A549 (cell line): ENCODE measurements at regions not wholly inside any gene's neighbourhood (a gene's known extent, or its start where the extent isn't known, plus 50 kb on each side); places are given as distances from the start of the nearest gene placed in this dataset.

Experiments used
- ATAC-seq, 2 experiments: fragments of 200-7000 bp in 1 of 2; fragments of >200 bp in 1 of 2; cut with Nextera tagmentation in 1 of 2; cut with Tn5 transposase in 1 of 2; 3 replicates each; pipeline versions ENCODE4 v1.8.0 to v1.9.1; 2018 to 2020; ENCODE audit warnings: mild to moderate bottlenecking in 1 of 2, moderate library complexity in 1 of 2
- CTCF ChIA-PET: fragments of 300-600 bp; sonication (Branson Sonifier 250); formaldehyde crosslinking; extraction: SDS; loops from one replicate; lab custom pipeline; 2021; ENCODE audit warnings: antibody characterized with exemption, inconsistent platforms; lab: Yijun Ruan, JAX
- POLR2A ChIA-PET: fragments of 350-600 bp; formaldehyde crosslinking; extraction: SDS; loops from one replicate; lab custom pipeline; 2021; ENCODE audit warnings: antibody characterized with exemption, inconsistent platforms; lab: Yijun Ruan, JAX
- DNase-seq, 2 experiments: peaks; one replicate each; pipeline versions ENCODE4 v3.0.0 to v3.0.0-alpha.2; 2011 to 2016; ENCODE audit warnings: low read depth in 1 of 2, low spot score in 1 of 2
- FAIRE-seq: peaks from 2 replicates; lab custom pipeline; 2011; peaks lifted over from hg19 to GRCh38; lab: Jason Lieb, UNC
- H3K27ac ChIP-seq, 2 experiments: fragments of >200 bp; sonication (Bioruptor Twin); formaldehyde crosslinking; 3 replicates each; pipeline ENCODE4 v1.5.1; 2016 to 2017
- H3K4me1 ChIP-seq: fragments of >200 bp; sonication (Bioruptor Twin); formaldehyde crosslinking; 3 replicates; pipeline ENCODE4 v1.6.1; 2016
- H3K4me2 ChIP-seq: fragments of >200 bp; sonication (Bioruptor Twin); formaldehyde crosslinking; 3 replicates; pipeline ENCODE4 v1.6.1; 2016
- H3K4me3 ChIP-seq: fragments of >200 bp; sonication (Bioruptor Twin); formaldehyde crosslinking; 3 replicates; pipeline ENCODE4 v1.5.1; 2016
- H3K9me3 ChIP-seq: fragments of >200 bp; sonication (Bioruptor Twin); formaldehyde crosslinking; 3 replicates; pipeline ENCODE4 v1.6.1; 2016
- BHLHE40 ChIP-seq: IDR thresholded peaks from 2 replicates; pipeline ENCODE4 v1.6.1; 2012; ENCODE audit warnings: low read depth, low read length, inconsistent platforms
- CBX2 ChIP-seq: fragments of 200-600 bp; sonication (generic); IDR thresholded peaks from 2 replicates; pipeline ENCODE4 v1.6.1; 2016; ENCODE audit warnings: low read depth, mild to moderate bottlenecking, borderline replicate concordance
- CEBPB ChIP-seq, 2 experiments: fragments of >200 bp in 1 of 2; sonication (Bioruptor Twin) in 1 of 2; formaldehyde crosslinking in 1 of 2; IDR thresholded peaks; 2 replicates each; pipeline ENCODE4 v1.6.1; 2012 to 2016
- CTCF ChIP-seq: fragments of >200 bp; sonication (Bioruptor Twin); formaldehyde crosslinking; IDR thresholded peaks from 3 replicates; pipeline ENCODE4 v1.5.1; 2016
- EHF ChIP-seq: fragments of 250-450 bp; sonication (Bioruptor Pico); IDR thresholded peaks from 2 replicates; pipeline ENCODE4 v1.5.0; 2020; ENCODE audit warnings: mild to moderate bottlenecking
- EHMT2 ChIP-seq: fragments of 200-600 bp; sonication (generic); IDR thresholded peaks from 2 replicates; pipeline ENCODE4 v1.6.1; 2016; ENCODE audit warnings: antibody characterized with exemption, low read depth, mild to moderate bottlenecking, moderate library complexity
- ELK1 ChIP-seq: fragments of 150-350 bp; IDR thresholded peaks from 2 replicates; pipeline ENCODE4 v1.6.1; 2014; ENCODE audit warnings: low read depth, mild to moderate bottlenecking, low read length
- EP300 ChIP-seq, 2 experiments: fragments of >200 bp; sonication (Bioruptor Twin); formaldehyde crosslinking; IDR thresholded peaks; 2 replicates in 1 of 2; 3 replicates in 1 of 2; pipeline ENCODE4 v1.6.1; 2016 to 2017
- ESRRA ChIP-seq: fragments of 150-350 bp; IDR thresholded peaks from 2 replicates; pipeline ENCODE4 v1.6.1; 2014; ENCODE audit warnings: mild to moderate bottlenecking, low read length, borderline replicate concordance
- FOXS1 ChIP-seq: fragments of 250-450 bp; sonication (Bioruptor Pico); IDR thresholded peaks from 2 replicates; pipeline ENCODE4 v1.5.0; 2020; ENCODE audit warnings: mild to moderate bottlenecking, moderate library complexity
- HMGXB4 ChIP-seq: fragments of 250-450 bp; sonication (Bioruptor Pico); IDR thresholded peaks from 2 replicates; pipeline ENCODE4 v1.5.0; 2021; ENCODE audit warnings: mild to moderate bottlenecking, moderate library complexity, borderline replicate concordance
- HOXB13 ChIP-seq: fragments of 250-450 bp; sonication (Bioruptor Pico); IDR thresholded peaks from 2 replicates; pipeline ENCODE4 v1.5.0; 2020; ENCODE audit warnings: low read depth, mild to moderate bottlenecking, moderate library complexity
- KDM1A ChIP-seq: fragments of 200-600 bp; sonication (generic); IDR thresholded peaks from 2 replicates; pipeline ENCODE4 v1.6.1; 2016; ENCODE audit warnings: low read depth, mild to moderate bottlenecking
- KDM5A ChIP-seq: fragments of 200-600 bp; sonication (generic); IDR thresholded peaks from 2 replicates; pipeline ENCODE4 v1.6.1; 2016; ENCODE audit warnings: antibody characterized with exemption, mild to moderate bottlenecking
- MAFK ChIP-seq: fragments of 450-650 bp; IDR thresholded peaks from 2 replicates; pipeline ENCODE4 v1.6.1; 2014; ENCODE audit not compliant: partially characterized antibody
- MAZ ChIP-seq: fragments of 150-350 bp; IDR thresholded peaks from 2 replicates; pipeline ENCODE4 v1.6.1; 2014; ENCODE audit warnings: antibody characterized with exemption, low read depth, low read length, borderline replicate concordance
- MYC ChIP-seq: IDR thresholded peaks from 2 replicates; pipeline ENCODE4 v1.6.1; 2012; ENCODE audit warnings: mild to moderate bottlenecking, inconsistent platforms, low read length, improper control_type of control experiment, borderline replicate concordance
- NPAS2 ChIP-seq: fragments of 250-450 bp; sonication (Bioruptor Pico); IDR thresholded peaks from 2 replicates; pipeline ENCODE4 v1.8.0; 2022; ENCODE audit warnings: mild to moderate bottlenecking, moderate library complexity, borderline replicate concordance
- NR3C1 ChIP-seq: fragments of >200 bp; sonication (Bioruptor Twin); formaldehyde crosslinking; IDR thresholded peaks from 3 replicates; pipeline ENCODE4 v1.6.1; 2017
- POLR2A ChIP-seq: IDR thresholded peaks from 2 replicates; pipeline ENCODE4 v1.6.1; 2012; ENCODE audit warnings: mild to moderate bottlenecking, low read length
- RARB ChIP-seq: fragments of 250-450 bp; sonication (Bioruptor Pico); IDR thresholded peaks from 2 replicates; pipeline ENCODE4 v1.8.0; 2021; ENCODE audit warnings: mild to moderate bottlenecking, moderate library complexity
- RFX5 ChIP-seq: fragments of 450-650 bp; IDR thresholded peaks from 2 replicates; pipeline ENCODE4 v1.7.1; 2014; ENCODE audit warnings: antibody characterized with exemption, mild to moderate bottlenecking, moderate library complexity
- RNF2 ChIP-seq: fragments of 200-600 bp; sonication (generic); IDR thresholded peaks from 2 replicates; pipeline ENCODE4 v1.6.1; 2016; ENCODE audit warnings: low read depth, mild to moderate bottlenecking, antibody characterized with exemption, moderate library complexity, borderline replicate concordance
- TFCP2L1 ChIP-seq: fragments of 250-450 bp; sonication (Bioruptor Pico); IDR thresholded peaks from 2 replicates; pipeline ENCODE4 v1.5.0; 2021; ENCODE audit warnings: mild to moderate bottlenecking
- ZFP36 ChIP-seq: fragments of 450-650 bp; IDR thresholded peaks from 2 replicates; pipeline ENCODE4 v1.6.1; 2014; ENCODE audit warnings: borderline replicate concordance; ENCODE audit not compliant: partially characterized antibody
- WGBS: methylation state at CpG from one replicate; pipeline ENCODE4 v1.1.6; 2017; ENCODE audit errors: missing lambda C conversion rate; 5-methylcytosine and 5-hydroxymethylcytosine counted together
- TF ChIP-seq, protein P1 (sequence below): fragments of >200 bp; sonication (Bioruptor Twin); formaldehyde crosslinking; IDR thresholded peaks from 3 replicates; pipeline ENCODE4 v1.6.1; 2016
- TF ChIP-seq, protein P2 (sequence below): fragments of 450-650 bp; IDR thresholded peaks from 2 replicates; pipeline ENCODE4 v1.6.1; 2014; ENCODE audit warnings: antibody characterized with exemption

DNA sequence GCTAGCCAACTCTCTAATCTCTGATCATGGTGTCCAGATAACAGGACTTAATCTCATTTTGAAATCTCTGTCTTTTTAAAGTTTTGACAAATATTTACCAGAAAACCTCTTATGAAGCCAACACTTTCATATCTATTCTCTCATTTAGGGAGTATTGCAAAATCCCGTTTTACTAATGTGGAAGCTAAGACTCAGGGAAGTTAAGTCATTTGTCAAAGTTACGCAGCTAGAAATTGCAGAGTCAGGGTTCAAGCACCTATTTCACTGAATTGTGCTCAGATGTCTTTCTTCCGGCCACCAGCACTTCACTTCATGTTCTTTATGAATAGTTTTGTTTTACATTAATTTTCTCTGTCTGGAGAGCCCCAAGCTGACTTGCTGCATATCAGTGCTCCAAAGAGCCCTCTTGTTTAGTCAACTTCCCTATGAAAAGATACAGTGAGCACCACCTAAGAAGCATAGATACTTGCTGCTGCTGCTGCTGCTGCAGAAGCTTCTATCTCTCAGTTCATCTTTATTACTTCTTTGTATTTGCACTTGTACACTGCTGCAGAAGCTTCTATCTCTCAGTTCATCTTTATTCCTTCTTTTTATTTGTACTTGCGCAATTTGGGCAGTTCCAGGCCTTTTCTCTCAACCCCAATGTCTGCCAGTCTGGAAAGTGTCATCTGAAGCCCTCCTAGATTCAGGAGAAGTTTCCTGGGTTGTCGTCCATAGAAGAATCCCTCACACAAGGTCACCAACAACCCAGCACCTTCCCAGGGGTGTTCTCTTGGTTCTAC, 329.7 kb downstream of the MAFB start:
- POLR2A ChIA-PET, result no interaction called here
- ATAC-seq, result no peak
- CTCF ChIA-PET, result no interaction called here

GRCh38 chr20:40354880-40355279, 334.2 kb downstream of the MAFB start:
- no peak overlapping the region for H3K4me3 ChIP-seq
- POLR2A ChIA-PET, result no interaction called here
- TF ChIP-seq KDM5A (no peak), FOXS1 (CRISPR knock-in tag) (no peak), CTCF (no peak), MAZ (no peak), CEBPB (IDR thresholded peaks at IDR 0.05) (no peak), RFX5 (no peak), MAFK (no peak), CBX2 (no peak), RNF2 (no peak), HMGXB4 (CRISPR knock-in tag) (no peak), EHF (CRISPR knock-in tag) (no peak), EHMT2 (no peak), KDM1A (no peak)
- ATAC-seq (no peak), FAIRE-seq (no peak), DNase-seq (no peak)
- CTCF ChIA-PET, result no interaction called here
- no peak overlapping the region for H3K4me2 ChIP-seq
- no peaks in the 10 kb centered on the region for H3K9me3 ChIP-seq
- H3K27ac ChIP-seq, result no peak overlapping the region
- 9% methylated on average over 1 of the region's 1 CpG for WGBS
- H3K4me1 ChIP-seq, result no peaks in the 10 kb centered on the region

More for the DNA sequence above, 329.7 kb downstream of the MAFB start:
- no peak overlapping the region for H3K27ac ChIP-seq
- DNase-seq (no peak), FAIRE-seq (no peak)
- no peaks in the 10 kb centered on the region for H3K9me3 ChIP-seq
- 1% methylated on average over 5 of the region's 5 CpGs for WGBS
- H3K4me3 ChIP-seq, result no peak overlapping the region
- no peaks in the 10 kb centered on the region for H3K4me1 ChIP-seq
- no peak overlapping the region for H3K4me2 ChIP-seq
- TF ChIP-seq, protein P1, sequence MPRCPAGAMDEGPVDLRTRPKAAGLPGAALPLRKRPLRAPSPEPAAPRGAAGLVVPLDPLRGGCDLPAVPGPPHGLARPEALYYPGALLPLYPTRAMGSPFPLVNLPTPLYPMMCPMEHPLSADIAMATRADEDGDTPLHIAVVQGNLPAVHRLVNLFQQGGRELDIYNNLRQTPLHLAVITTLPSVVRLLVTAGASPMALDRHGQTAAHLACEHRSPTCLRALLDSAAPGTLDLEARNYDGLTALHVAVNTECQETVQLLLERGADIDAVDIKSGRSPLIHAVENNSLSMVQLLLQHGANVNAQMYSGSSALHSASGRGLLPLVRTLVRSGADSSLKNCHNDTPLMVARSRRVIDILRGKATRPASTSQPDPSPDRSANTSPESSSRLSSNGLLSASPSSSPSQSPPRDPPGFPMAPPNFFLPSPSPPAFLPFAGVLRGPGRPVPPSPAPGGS, result no peak
- TF ChIP-seq ESRRA, result no peak
- no peak for TF ChIP-seq FOXS1 (CRISPR knock-in tag)
- no peak for TF ChIP-seq MYC
- no peak for TF ChIP-seq BHLHE40
- TF ChIP-seq ZFP36, result no peak
- no peak for TF ChIP-seq POLR2A
- TF ChIP-seq CBX2, result no peak
- no peak for TF ChIP-seq EP300 (IDR thresholded peaks at IDR 0.05)
- no peak for TF ChIP-seq MAZ
- TF ChIP-seq, protein P2, sequence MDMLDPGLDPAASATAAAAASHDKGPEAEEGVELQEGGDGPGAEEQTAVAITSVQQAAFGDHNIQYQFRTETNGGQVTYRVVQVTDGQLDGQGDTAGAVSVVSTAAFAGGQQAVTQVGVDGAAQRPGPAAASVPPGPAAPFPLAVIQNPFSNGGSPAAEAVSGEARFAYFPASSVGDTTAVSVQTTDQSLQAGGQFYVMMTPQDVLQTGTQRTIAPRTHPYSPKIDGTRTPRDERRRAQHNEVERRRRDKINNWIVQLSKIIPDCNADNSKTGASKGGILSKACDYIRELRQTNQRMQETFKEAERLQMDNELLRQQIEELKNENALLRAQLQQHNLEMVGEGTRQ, result no peak
- no peak for TF ChIP-seq CEBPB (IDR thresholded peaks at IDR 0.05)
- TF ChIP-seq MAFK, result no peak
- TF ChIP-seq NR3C1, result no peak
- TF ChIP-seq NPAS2 (CRISPR knock-in tag), result no peak
- no peak for TF ChIP-seq RARB (CRISPR knock-in tag)
- no peak for TF ChIP-seq TFCP2L1 (CRISPR knock-in tag)
- no peak for TF ChIP-seq HOXB13 (CRISPR knock-in tag)
- no peak for TF ChIP-seq ELK1
